A673 (cell line): ENCODE measurements at regions not wholly inside any gene's neighbourhood (a gene's known extent, or its start where the extent isn't known, plus 50 kb on each side); places are given as distances from the start of the nearest gene placed in this dataset.

Experiments
- BruUV-seq: library from RNA; stranded (reverse); fragments of 400-500 nt; replicated peaks from 2 replicates; lab custom pipeline; 2021; lab: Mats Ljungman, UMichigan
- CTCF ChIA-PET: fragments of 300-600 bp; sonication (Branson Sonifier 250); formaldehyde crosslinking; loops from one replicate; lab custom pipeline; 2022; ENCODE audit warnings: antibody characterized with exemption; lab: Charles Lee
- POLR2A ChIA-PET: fragments of 300-600 bp; sonication (Branson Sonifier 250); formaldehyde crosslinking; loops from one replicate; lab custom pipeline; 2022; ENCODE audit warnings: antibody characterized with exemption; ENCODE audit not compliant: low non-redundant PET; lab: Charles Lee
- DNase-seq: peaks from one replicate; pipeline ENCODE4 v3.0.0-alpha.2; 2015; ENCODE audit warnings: low spot score
- H3K27ac ChIP-seq: fragments of 200-600 bp; sonication (generic); 2 replicates; pipeline ENCODE4 v1.5.1; 2016; ENCODE audit warnings: mixed run types, low read depth, mild to moderate bottlenecking, mixed read lengths, antibody characterized with exemption, low read length; ENCODE audit not compliant: poor library complexity, severe bottlenecking
- H3K27me3 ChIP-seq: fragments of 200-600 bp; sonication (generic); replicated peaks from 2 replicates; pipeline ENCODE4 v1.6.1; 2017; ENCODE audit warnings: mixed run types, low read depth, mild to moderate bottlenecking, mixed read lengths, antibody characterized with exemption, low read length; ENCODE audit not compliant: insufficient read depth, poor library complexity
- H3K36me3 ChIP-seq: fragments of 200-600 bp; sonication (generic); 2 replicates; pipeline ENCODE4 v1.6.1; 2016; ENCODE audit warnings: mixed run types, mild to moderate bottlenecking, mixed read lengths, antibody characterized with exemption, low read length; ENCODE audit not compliant: insufficient read depth, poor library complexity, severe bottlenecking
- H3K4me1 ChIP-seq: fragments of 200-600 bp; sonication (generic); 2 replicates; pipeline ENCODE4 v1.6.1; 2017; ENCODE audit warnings: mixed run types, mild to moderate bottlenecking, mixed read lengths, antibody characterized with exemption, low read length; ENCODE audit not compliant: insufficient read depth, poor library complexity, severe bottlenecking
- H3K4me3 ChIP-seq: fragments of 200-600 bp; sonication (generic); 2 replicates; pipeline ENCODE4 v1.5.1; 2016; ENCODE audit warnings: low read depth, mixed run types, mild to moderate bottlenecking, mixed read lengths, low read length; ENCODE audit not compliant: poor library complexity, severe bottlenecking
- H3K9me3 ChIP-seq: fragments of 200-600 bp; sonication (generic); 2 replicates; pipeline ENCODE4 v1.6.1; 2016; ENCODE audit warnings: mixed run types, low read depth, mild to moderate bottlenecking, mixed read lengths, antibody characterized with exemption, low read length; ENCODE audit not compliant: poor library complexity, severe bottlenecking
- CTCF ChIP-seq: fragments of 300-800, 200-600 bp; sonication (generic); conservative IDR thresholded peaks from 2 replicates; pipeline ENCODE4 v1.5.1; 2017; ENCODE audit warnings: low read depth, mild to moderate bottlenecking, antibody characterized with exemption, low read length, moderate library complexity, mixed read lengths
- EZH2 ChIP-seq: fragments of 200-600 bp; sonication (generic); IDR thresholded peaks from 2 replicates; pipeline ENCODE4 v1.6.1; 2017; ENCODE audit warnings: borderline replicate concordance, low read depth, mild to moderate bottlenecking, mixed read lengths, antibody characterized with exemption, low read length; ENCODE audit not compliant: poor library complexity, severe bottlenecking
- intact Hi-C: fragments of 100-400 bp; cut with micrococcal nuclease; formaldehyde crosslinking; loops from one replicate; pipeline ENCODE4 v1.10.0; 2022; ENCODE audit not compliant: unreplicated experiment

- Histone ChIP-seq H3K9me3 (no peaks in the 10 kb centered on the region), H3K36me3 (no peaks in the 10 kb centered on the region), H3K27ac (no peak overlapping the region), H3K27me3 (peaks cover 26% of the 10 kb centered on the region), H3K4me3 (no peak overlapping the region), H3K4me1 (no peaks in the 10 kb centered on the region)
- DNase-seq = no peak
- intact Hi-C loops = no loop called here
- no TSS peak for BruUV-seq
- POLR2A ChIA-PET = no interaction called here
- CTCF ChIA-PET = no interaction called here
- no peak for TF ChIP-seq EZH2
- TF ChIP-seq CTCF = no peak
Observed at GRCh38 chr1:4088676-4089075, 188.6 kb upstream of the C1orf174 start.

GRCh38 chr1:4089421-4090175, 189.5 kb upstream of the C1orf174 start:
- TF ChIP-seq CTCF (no peak), EZH2 (no peak)

GRCh38 chr1:4090556-4090955, 190.5 kb upstream of the C1orf174 start:
- ChIA-PET CTCF (no interaction called here), POLR2A (no interaction called here)
- Histone ChIP-seq H3K4me1 (no peaks in the 10 kb centered on the region), H3K27ac (no peak overlapping the region), H3K4me3 (no peak overlapping the region), H3K36me3 (no peaks in the 10 kb centered on the region), H3K27me3 (peaks cover 10% of the 10 kb centered on the region), H3K9me3 (no peaks in the 10 kb centered on the region)
- no peak for DNase-seq
- intact Hi-C loops = no loop called here
- no TSS peak for BruUV-seq
- TF ChIP-seq CTCF (no peak), EZH2 (no peak)

More at GRCh38 chr1:4089421-4090175, 189.5 kb upstream of the C1orf174 start:
- no peak for DNase-seq
- no peak overlapping the region for H3K27ac ChIP-seq
- no peak overlapping the region for H3K4me3 ChIP-seq
- peaks cover 18% of the 10 kb centered on the region for H3K27me3 ChIP-seq
- H3K9me3 ChIP-seq = no peaks in the 10 kb centered on the region
- ChIA-PET CTCF (no interaction called here), POLR2A (no interaction called here)
- intact Hi-C loops = no loop called here
- H3K4me1 ChIP-seq = no peaks in the 10 kb centered on the region
- no TSS peak for BruUV-seq
- no peaks in the 10 kb centered on the region for H3K36me3 ChIP-seq
